HG03175 (cell line): ENCODE measurements at regions not wholly inside any gene's neighbourhood (a gene's known extent, or its start where the extent isn't known, plus 50 kb on each side); places are given as distances from the start of the nearest gene placed in this dataset.

Source experiments
- ATAC-seq: cut with Tn5 transposase; IDR thresholded peaks from one replicate; pipeline ENCODE4 v1.9.1; 2021; ENCODE audit warnings: mild to moderate bottlenecking, moderate library complexity; ENCODE audit not compliant: unreplicated experiment

- ATAC-seq: no peak
Observed at GRCh38 chr5:174229514-174230370, 184.2 kb downstream of the NSG2 start.

DNA sequence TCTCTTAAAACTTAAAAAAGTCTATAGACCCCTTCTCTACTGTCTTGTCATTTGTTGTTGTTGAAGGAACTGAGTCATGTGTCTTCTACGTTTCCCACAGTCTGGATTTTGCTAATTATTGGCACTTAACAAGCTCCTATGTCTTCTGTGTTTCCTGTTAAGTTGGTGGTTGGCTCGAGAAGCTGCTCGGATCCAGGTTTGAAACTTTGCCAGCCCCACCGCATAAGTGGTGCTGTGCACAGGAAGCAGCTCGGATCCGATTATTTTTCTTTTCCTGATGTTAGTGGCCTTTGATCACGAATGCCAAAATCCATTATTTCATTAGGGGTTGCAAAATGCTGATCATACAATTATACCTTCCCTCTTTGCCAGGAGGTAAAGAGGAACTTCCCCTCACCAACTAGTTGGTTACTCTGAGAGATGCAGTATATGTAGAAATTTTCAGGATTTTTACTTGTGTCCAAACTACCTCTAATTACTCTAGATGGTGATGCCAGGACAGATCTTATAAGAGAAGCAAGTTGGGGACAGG is 186.5 kb downstream of the NSG2 start:
- ATAC-seq: no peak

DNA sequence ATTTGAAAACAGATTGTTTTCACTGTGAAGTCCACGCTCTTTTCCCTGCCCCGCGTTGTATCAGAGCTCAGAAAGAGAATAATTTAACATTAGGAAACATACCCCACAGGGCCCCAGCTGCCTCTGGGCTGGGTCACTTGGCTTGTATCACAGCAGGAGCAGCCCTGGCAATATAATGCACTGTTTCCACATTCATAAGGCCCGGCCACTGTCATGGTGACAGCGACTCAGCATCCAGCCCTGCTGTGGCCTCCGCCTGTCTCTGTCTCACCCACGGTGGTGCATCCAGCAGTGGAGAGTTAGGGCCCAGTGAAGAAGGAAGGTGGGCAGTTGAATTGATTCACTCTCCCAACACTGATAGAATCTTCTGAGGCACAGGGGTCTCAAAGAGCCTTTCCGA is 188.9 kb downstream of the NSG2 start:
- no peak for ATAC-seq

DNA sequence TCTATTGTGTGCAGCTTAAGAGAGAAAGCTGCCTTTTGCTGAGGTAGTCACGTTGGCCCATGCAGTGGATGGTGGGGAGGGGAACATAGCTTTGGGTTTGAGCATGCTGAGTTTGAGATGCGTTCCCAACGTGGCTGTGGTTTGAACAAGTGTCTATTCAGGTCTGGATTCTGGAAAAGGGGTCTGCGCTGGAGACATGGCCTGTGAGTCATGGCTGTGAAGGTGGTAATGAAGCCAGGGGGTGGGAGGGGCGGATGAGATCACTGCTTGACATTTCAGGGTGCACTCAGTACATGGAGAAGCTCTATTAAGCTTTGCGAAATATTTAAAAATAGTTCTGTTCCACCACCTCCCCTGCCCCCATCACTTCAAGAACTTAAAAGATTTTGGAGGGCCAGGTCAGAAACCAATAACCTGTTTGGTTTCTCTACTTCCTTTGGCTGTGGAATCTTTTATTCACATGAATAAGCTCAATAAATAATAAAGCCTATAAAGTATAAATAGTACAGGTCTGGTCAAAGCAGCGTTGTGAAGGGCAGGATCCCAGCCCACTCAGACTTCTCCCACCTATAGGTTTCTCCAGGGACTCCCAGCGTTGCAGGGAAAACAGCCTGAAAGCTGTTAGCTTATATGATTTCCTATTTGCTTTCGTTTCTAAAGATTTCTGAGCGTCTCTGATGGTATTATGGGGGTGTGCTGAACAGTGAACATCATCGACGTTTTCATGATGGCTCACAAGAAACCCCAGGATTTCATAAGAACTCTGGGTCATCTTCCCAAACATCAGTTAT is 189.9 kb downstream of the NSG2 start:
- ATAC-seq: no peak

DNA sequence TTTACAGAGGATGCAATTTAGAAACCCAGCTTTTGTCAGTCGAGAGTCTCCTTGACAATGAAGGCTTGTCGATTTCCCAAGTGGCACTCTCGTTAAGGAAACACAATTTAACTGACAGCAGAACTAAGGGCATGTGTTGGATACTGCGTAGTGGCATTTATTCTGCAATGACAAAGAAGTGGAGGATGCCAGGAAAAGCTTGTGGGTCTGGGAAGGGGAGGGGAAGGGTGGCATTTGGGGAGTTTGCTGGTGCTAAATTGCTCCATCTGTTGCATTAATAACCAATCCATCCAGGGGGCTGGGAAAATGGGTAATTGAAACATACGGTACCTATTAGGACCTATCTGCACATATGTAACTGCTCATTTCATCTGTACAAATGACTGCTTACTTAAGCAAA is 190.6 kb downstream of the NSG2 start:
- ATAC-seq: no peak

GRCh38 chr5:174239718-174240117 is 194.2 kb downstream of the NSG2 start:
- ATAC-seq: no peak

DNA sequence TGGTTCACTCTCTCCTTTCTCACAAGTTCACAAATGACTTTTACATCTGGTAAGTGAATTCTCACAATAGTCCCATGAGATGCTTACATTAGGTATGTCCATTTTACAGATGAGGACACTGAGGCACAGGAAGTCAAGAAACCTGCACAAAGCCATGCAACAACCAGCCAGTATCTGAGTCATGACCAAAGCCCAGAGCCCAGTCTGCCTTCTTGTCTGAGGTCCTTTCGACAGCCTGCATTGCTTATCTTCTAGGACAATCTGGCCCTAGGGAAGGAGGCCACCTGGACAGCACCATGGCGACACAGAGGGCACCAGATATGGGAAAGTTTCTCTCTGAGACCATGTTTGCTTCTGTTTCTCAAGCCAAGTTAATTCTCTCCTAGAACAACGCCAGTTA is 197.1 kb downstream of the NSG2 start:
- ATAC-seq: no peak

DNA sequence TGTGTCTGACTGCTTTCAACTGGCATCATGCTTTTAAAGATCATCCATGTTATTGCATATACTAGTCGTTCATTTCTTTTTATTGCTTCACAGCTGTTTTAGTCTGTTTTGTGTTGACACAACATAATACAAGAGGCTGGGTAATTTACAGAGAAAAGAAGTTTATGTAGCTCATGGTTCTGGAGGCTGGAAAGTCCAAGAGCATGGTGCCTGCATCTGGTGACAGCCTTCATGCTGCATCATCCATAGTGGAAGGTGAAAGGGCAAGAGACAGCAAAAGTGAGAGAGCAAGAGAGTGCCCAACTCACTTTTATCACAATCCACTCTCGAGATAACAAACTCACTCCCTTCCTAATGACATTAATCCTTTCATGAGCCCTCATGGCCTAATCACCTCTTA is 198.4 kb downstream of the NSG2 start:
- no peak for ATAC-seq

GRCh38 chr5:174245516-174246075 is 200.1 kb downstream of the NSG2 start:
- ATAC-seq: no peak

GRCh38 chr5:174246743-174247142 is 201.2 kb downstream of the NSG2 start:
- ATAC-seq: no peak

DNA sequence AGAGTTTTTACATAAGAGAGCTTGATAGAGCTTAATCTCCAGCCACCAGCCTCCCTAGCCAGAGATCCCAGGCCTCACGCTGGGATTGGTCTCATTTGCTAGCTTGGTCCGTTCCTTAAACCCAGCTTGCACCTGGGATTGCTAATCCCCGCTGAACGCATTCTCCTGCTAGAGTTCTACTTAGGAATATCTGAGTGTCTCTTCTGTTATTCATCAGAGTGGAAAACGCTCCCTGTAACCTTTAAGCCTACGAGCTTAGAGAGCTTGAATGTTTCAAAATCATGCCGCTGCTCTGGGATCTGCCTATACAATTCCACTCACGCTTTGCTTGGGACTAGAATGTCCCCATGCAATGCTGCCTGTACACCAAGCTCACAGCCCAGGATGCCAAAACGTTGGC is 201.8 kb downstream of the NSG2 start:
- ATAC-seq: no peak

- no peak for ATAC-seq
Observed at GRCh38 chr5:174251305-174252000, 205.9 kb downstream of the NSG2 start.

DNA sequence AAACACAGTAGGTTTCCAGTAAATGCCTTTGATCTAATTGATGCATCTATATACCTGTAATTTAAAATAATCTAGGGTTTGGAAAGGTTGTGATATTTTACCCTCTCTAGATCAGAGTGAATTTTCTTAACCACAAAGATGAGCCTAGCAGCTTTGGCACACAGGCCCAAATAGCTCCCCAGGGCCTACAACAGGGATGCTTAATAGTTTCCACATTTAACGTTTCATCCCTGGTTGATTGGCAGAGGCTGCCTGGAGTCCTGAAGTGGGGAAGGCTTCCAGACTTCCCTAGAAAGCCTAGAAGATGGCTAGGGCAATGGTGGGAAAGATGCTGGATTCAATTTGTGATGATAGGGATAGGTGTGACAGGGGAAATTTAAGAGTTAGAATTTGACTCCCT is 206.6 kb downstream of the NSG2 start:
- no peak for ATAC-seq

DNA sequence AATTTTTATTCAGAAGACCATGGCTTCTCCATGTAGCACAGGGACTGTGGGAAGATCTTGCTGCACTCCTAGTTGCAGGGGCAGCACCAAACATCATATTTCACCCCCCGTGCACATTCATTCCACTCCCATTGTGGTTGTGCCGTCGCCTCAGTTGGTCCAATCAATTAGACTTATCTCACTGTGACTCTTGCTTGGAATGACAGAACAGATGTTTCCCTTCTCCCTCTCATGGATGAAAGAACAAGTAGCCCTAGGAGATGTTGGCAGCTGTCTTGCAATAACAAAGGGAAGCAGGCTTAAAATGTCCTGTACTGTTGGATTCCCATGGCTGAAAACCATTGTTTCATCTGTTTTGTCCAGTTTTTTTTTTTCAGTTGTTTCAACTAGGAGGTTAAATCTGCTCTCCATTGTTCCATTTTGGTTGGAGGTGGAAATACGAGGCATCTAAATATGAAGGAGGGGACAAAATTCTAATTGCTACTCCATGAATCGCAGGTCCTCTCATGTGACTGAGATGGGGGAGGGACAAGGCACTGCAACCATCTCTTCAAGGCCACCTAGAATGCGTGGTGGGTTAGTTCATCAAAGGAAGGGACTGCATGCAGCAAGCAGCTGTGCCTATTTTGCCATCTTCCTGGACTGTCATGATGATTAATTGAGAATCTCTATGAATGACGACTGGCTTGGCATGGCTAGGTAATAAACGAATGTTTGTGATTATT is 214.4 kb downstream of the NSG2 start:
- ATAC-seq: no peak

GRCh38 chr5:174271316-174271715 is 225.8 kb downstream of the NSG2 start:
- ATAC-seq: no peak

- ATAC-seq: no peak
Observed at GRCh38 chr5:174272671-174273070, 227.2 kb downstream of the NSG2 start.

DNA sequence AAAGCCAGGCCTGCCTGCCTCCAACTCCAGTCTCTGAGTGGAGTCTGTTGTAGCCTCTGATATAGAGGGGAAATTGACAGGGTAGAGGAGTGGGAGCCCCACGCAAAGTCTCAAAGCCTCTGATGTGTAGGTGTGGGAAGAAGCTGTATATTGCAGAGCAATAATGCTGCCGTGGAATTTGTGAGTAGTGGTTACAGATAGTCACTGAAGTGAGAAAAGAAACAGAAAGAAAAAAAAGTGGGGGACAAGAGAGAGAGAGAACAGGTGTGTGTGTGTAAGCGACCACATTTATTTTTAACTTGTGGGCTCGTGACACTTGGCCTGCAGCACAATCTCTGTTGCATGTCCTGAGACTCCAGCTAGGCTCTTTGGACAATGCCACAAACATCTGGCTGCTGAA is 227.8 kb downstream of the NSG2 start:
- ATAC-seq: peak; percentile 81

DNA sequence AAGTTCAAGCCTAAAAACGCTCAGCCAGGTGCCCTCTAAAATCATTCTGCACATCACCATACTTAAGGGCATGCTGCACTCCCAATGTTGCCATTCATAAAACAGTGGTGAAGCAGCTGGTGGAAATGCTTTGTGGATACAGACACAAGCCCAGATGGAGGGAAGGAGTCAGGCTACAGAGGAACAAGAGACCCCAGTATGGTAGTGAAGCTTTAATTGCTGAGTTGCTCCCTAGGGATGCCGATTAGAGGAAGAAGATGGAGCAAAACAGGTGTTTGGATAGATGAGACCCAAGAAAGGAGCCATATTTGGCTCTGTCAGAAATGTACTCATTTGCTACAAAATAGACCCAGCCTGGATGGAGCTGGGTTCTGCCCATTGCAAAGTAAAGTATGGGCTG is 230.5 kb downstream of the NSG2 start:
- ATAC-seq: no peak

GRCh38 chr5:174281089-174281760 is 235.7 kb downstream of the NSG2 start:
- ATAC-seq: no peak

- ATAC-seq: no peak
Observed at GRCh38 chr5:174281855-174282254, 236.3 kb downstream of the NSG2 start.
